ENCODE measurements at regions not wholly inside any gene's neighbourhood (a gene's known extent, or its start where the extent isn't known, plus 50 kb on each side); places are given as distances from the start of the nearest gene placed in this dataset.

GRCh38 chr18:28884304-28884703, 707.4 kb upstream of the CDH2 start:
- Histone ChIP-seq H3K27me3 (no peaks in the 10 kb centered on the region), H3K36me3 (no peaks in the 10 kb centered on the region), H3K9me3 (no peaks in the 10 kb centered on the region), H3K4me3 (no peak overlapping the region), H3K4me1 (no peaks in the 10 kb centered on the region), H3K27ac (no peak overlapping the region)
- intact Hi-C loops (cut with DNase I; ENCODE audit: low total_unique reads): no loop called here
- DNase-seq: no peak
- TF ChIP-seq POLR2A (IDR thresholded peaks at IDR 0.05): no peak
- TF ChIP-seq CTCF (IDR thresholded peaks at IDR 0.05): no peak

- H3K4me3 ChIP-seq: no peak overlapping the region
- no peak for TF ChIP-seq CTCF (IDR thresholded peaks at IDR 0.05)
- TF ChIP-seq POLR2A (IDR thresholded peaks at IDR 0.05): no peak
- H3K36me3 ChIP-seq: no peaks in the 10 kb centered on the region
- H3K4me1 ChIP-seq: no peaks in the 10 kb centered on the region
- intact Hi-C loops (cut with DNase I; ENCODE audit: low total_unique reads): no loop called here
- no peak overlapping the region for H3K27ac ChIP-seq
- no peaks in the 10 kb centered on the region for H3K9me3 ChIP-seq
- no peaks in the 10 kb centered on the region for H3K27me3 ChIP-seq
- DNase-seq: no peak
These were observed 703.9 kb upstream of the CDH2 start for GRCh38 chr18:28880856-28881255.

DNA sequence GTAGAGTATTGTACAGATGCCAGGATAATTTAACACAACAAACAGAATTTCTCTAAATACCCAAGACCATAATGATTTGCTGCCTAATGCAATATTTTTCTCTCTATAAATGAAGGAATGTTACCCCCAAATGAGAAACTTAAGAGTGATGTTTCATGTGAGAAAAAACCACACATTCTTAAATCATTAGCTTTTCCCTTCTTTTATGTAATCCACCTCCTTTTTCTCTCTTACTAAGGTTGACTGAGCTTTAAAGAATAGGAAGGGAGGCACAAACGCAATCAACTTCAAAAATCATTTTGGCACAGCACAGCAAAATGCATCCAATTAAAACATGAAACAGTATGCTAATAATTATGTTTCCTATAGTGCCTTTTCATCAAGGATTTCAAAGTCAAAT, 698.1 kb upstream of the CDH2 start:
- Histone ChIP-seq H3K36me3 (no peaks in the 10 kb centered on the region), H3K27ac (no peak overlapping the region), H3K4me3 (no peak overlapping the region), H3K9me3 (no peaks in the 10 kb centered on the region), H3K4me1 (no peaks in the 10 kb centered on the region), H3K27me3 (no peaks in the 10 kb centered on the region)
- intact Hi-C loops (cut with DNase I; ENCODE audit: low total_unique reads): no loop called here
- TF ChIP-seq CTCF (IDR thresholded peaks at IDR 0.05) (no peak), POLR2A (IDR thresholded peaks at IDR 0.05) (no peak)
- no peak for DNase-seq

DNA sequence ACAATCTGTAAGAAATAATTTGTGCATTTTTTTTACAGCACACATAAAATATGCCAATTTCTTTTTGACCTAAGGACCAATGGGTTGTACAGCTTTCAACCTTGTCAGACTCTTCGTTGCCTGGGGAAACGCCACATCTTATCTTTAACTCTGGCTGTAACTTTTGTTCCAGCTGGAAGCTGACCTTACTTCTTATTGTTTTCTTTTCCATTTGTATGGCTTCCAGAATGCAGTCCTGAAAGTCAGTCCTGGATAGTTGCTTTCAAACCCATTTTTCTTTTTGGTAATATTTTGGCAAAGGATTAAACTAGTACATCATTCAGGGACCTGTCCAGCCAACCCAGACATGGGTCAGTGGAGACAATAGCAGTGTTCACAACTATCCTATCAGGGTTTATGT, 686.5 kb upstream of the CDH2 start:
- no peak overlapping the region for H3K27ac ChIP-seq
- no peaks in the 10 kb centered on the region for H3K4me1 ChIP-seq
- intact Hi-C loops (cut with DNase I; ENCODE audit: low total_unique reads): no loop called here
- TF ChIP-seq CTCF (IDR thresholded peaks at IDR 0.05) (no peak), POLR2A (IDR thresholded peaks at IDR 0.05) (no peak)
- no peaks in the 10 kb centered on the region for H3K27me3 ChIP-seq
- H3K4me3 ChIP-seq: no peak overlapping the region
- DNase-seq: no peak
- no peaks in the 10 kb centered on the region for H3K36me3 ChIP-seq
- no peaks in the 10 kb centered on the region for H3K9me3 ChIP-seq

DNA sequence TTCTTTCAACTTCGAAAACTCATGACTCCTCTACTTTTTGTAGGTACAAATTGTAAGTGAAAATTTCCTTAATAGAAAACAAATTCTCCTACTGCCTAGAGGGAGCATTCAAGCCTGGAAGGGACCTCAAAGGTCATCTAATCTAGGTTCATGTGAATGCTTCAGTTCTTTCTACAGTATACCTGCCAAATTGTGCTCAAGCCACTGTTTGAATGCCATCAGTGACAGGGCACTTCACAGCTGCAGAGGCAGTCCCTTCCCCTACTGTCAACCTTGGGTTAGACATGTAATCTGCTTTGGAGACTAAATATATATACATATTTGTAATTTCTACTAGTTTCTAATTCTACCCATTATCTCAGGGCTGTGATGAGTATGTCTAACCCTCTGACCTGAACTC, 681.3 kb upstream of the CDH2 start:
- TF ChIP-seq POLR2A (IDR thresholded peaks at IDR 0.05) (no peak), CTCF (IDR thresholded peaks at IDR 0.05) (no peak)
- intact Hi-C loops (cut with DNase I; ENCODE audit: low total_unique reads): no loop called here
- Histone ChIP-seq H3K27ac (no peak overlapping the region), H3K4me3 (no peak overlapping the region), H3K36me3 (no peaks in the 10 kb centered on the region), H3K4me1 (no peaks in the 10 kb centered on the region), H3K27me3 (no peaks in the 10 kb centered on the region), H3K9me3 (no peaks in the 10 kb centered on the region)
- DNase-seq: no peak

Data from uterus (tissue), 3 donors.